Tongue (tissue), 1 donor: ENCODE measurements at regions not wholly inside any gene's neighbourhood (a gene's known extent, or its start where the extent isn't known, plus 50 kb on each side); places are given as distances from the start of the nearest gene placed in this dataset.
"Not testable (repeated sequence)": the region's sequence is repeated elsewhere in the genome, so short reads cannot be mapped to it uniquely, and the experiment has no call there.

Source experiments
- DNase-seq: peaks from one replicate; pipeline ENCODE4 v3.0.0-alpha.2; 2015

GRCh38 chr6:85356743-85357142, 93.1 kb upstream of the NT5E start:
- not testable (repeated sequence) for DNase-seq

- DNase-seq: no peak
Measured at GRCh38 chr6:85355816-85356215, 94.1 kb upstream of the NT5E start.

- DNase-seq: peak; percentile 89
Measured at GRCh38 chr6:85354761-85355618, 94.9 kb upstream of the NT5E start.

GRCh38 chr6:85353012-85353411, 96.9 kb upstream of the NT5E start:
- DNase-seq: no peak

- DNase-seq: no peak
Measured at GRCh38 chr6:85348643-85349042, 101.2 kb upstream of the NT5E start.

- no peak for DNase-seq
Measured at GRCh38 chr6:85347812-85348211, 102.1 kb upstream of the NT5E start.

- no peak for DNase-seq
Measured at GRCh38 chr6:85346196-85346595, 103.7 kb upstream of the NT5E start.

- no peak for DNase-seq
Measured at GRCh38 chr6:85344996-85345395, 104.9 kb upstream of the NT5E start.

- no peak for DNase-seq
Measured at GRCh38 chr6:85343428-85343827, 106.5 kb upstream of the NT5E start.

GRCh38 chr6:85329196-85329595, 120.7 kb upstream of the NT5E start:
- no peak for DNase-seq

- not testable (repeated sequence) for DNase-seq
Measured at GRCh38 chr6:85325811-85326210, 124.1 kb upstream of the NT5E start.

GRCh38 chr6:85323435-85324040, 126.3 kb upstream of the NT5E start:
- peak; percentile 92 for DNase-seq

GRCh38 chr6:85322446-85323105, 127.3 kb upstream of the NT5E start:
- no peak for DNase-seq

GRCh38 chr6:85321906-85322305, 128.0 kb upstream of the NT5E start:
- DNase-seq: peak; percentile 64

GRCh38 chr6:85314586-85314985, 135.3 kb upstream of the NT5E start:
- DNase-seq: no peak

GRCh38 chr6:85300581-85300980, 149.3 kb upstream of the NT5E start:
- DNase-seq: no peak

GRCh38 chr6:85298553-85298952, 151.3 kb upstream of the NT5E start:
- DNase-seq: no peak

- no peak for DNase-seq
Measured at GRCh38 chr6:85291326-85291725, 158.6 kb upstream of the NT5E start.

GRCh38 chr6:85287654-85288053, 162.2 kb upstream of the NT5E start:
- DNase-seq: no peak

- DNase-seq: no peak
Measured at GRCh38 chr6:85287158-85287557, 162.7 kb upstream of the NT5E start.

GRCh38 chr6:85286507-85286906, 163.4 kb upstream of the NT5E start:
- DNase-seq: not testable (repeated sequence)

GRCh38 chr6:85285934-85286333, 163.9 kb upstream of the NT5E start:
- no peak for DNase-seq

GRCh38 chr6:85285114-85285513, 164.8 kb upstream of the NT5E start:
- DNase-seq: no peak
